Body of pancreas (tissue), 4 donors: ENCODE measurements at regions not wholly inside any gene's neighbourhood (a gene's known extent, or its start where the extent isn't known, plus 50 kb on each side); places are given as distances from the start of the nearest gene placed in this dataset.

Experiments
- POLR2A ChIP-seq, 3 donors: fragments of 450-650 bp; IDR thresholded peaks; one replicate each; pipeline ENCODE4 v1.6.1; 2016; ENCODE audit warnings: antibody characterized with exemption in 3 of 3, mild to moderate bottlenecking in 2 of 3
- TF ChIP-seq, protein P1 (sequence below), 7 experiments: fragments of 450-650 bp in 4 of 7; fragments of 200-600 bp in 3 of 7; sonication (generic) in 3 of 7; IDR thresholded peaks; one replicate each; pipeline ENCODE4 v1.5.1; 2016 to 2019; ENCODE audit warnings: antibody characterized with exemption in 7 of 7

DNA sequence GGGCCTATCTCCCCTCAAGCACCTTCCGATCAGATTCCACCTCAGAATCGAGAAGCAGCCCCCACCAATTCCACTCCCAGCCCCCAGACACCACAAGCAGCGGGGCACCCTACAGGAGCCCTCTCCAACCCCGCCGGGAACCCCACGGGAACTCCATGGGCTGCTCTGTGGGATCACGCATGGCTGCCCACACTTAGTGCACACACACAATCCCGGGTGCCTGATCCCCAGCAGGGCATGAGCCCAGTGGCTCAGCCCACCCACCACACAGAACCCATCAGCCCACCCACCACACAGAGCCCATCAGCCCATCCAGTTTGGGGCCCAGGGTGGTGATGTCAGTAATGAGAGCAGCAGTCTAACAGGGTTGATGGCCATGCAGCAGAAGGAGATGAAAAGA is 141.6 kb upstream of the LINGO1 start:
- TF ChIP-seq, protein P1, sequence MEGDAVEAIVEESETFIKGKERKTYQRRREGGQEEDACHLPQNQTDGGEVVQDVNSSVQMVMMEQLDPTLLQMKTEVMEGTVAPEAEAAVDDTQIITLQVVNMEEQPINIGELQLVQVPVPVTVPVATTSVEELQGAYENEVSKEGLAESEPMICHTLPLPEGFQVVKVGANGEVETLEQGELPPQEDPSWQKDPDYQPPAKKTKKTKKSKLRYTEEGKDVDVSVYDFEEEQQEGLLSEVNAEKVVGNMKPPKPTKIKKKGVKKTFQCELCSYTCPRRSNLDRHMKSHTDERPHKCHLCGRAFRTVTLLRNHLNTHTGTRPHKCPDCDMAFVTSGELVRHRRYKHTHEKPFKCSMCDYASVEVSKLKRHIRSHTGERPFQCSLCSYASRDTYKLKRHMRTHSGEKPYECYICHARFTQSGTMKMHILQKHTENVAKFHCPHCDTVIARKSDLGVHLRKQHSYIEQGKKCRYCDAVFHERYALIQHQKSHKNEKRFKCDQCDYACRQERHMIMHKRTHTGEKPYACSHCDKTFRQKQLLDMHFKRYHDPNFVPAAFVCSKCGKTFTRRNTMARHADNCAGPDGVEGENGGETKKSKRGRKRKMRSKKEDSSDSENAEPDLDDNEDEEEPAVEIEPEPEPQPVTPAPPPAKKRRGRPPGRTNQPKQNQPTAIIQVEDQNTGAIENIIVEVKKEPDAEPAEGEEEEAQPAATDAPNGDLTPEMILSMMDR (IDR thresholded peaks at IDR 0.05) = no peak
- no peak for TF ChIP-seq POLR2A (IDR thresholded peaks at IDR 0.05)
